ENCODE measurements at regions not wholly inside any gene's neighbourhood (a gene's known extent, or its start where the extent isn't known, plus 50 kb on each side); places are given as distances from the start of the nearest gene placed in this dataset.

- Histone ChIP-seq H3K4me1 (no peaks in the 10 kb centered on the region), H3K36me3 (no peaks in the 10 kb centered on the region), H3K4me3 (no peak overlapping the region), H4K20me1 (no peaks in the 10 kb centered on the region), H3K4me2 (no peak overlapping the region), H3K9ac (no peak overlapping the region), H3K27me3 (no peaks in the 10 kb centered on the region), H3K27ac (no peak overlapping the region), H3K9me3 (replicated peaks in 1 of 11) (peaks cover 0 to 8% (median 0%) of the 10 kb centered on the region in 11 experiments; a peak in 1 of 22 replicates)
- no peak for TF ChIP-seq Cebpa-rat (IDR thresholded peaks at IDR 0.05)
Measured at GRCh38 chr11:109726061-109726460, 304.1 kb downstream of the C11orf87 start.

- Histone ChIP-seq H3K27me3 (no peaks in the 10 kb centered on the region), H4K20me1 (no peaks in the 10 kb centered on the region), H3K9me3 (replicated peaks in 1 of 11) (peaks cover 0 to 6% (median 0%) of the 10 kb centered on the region in 11 experiments; a peak in 1 of 22 replicates), H3K27ac (no peak overlapping the region), H3K9ac (no peak overlapping the region), H3K36me3 (no peaks in the 10 kb centered on the region), H3K4me3 (no peak overlapping the region), H3K4me1 (peaks cover 0 to 12% (median 5%) of the 10 kb centered on the region in 10 experiments; a peak in 10 of 20 replicates), H3K4me2 (no peak overlapping the region)
- TF ChIP-seq Cebpa-rat (IDR thresholded peaks at IDR 0.05), result no peak
Measured at GRCh38 chr11:109728056-109728455, 306.1 kb downstream of the C11orf87 start.

GRCh38 chr11:109729761-109730160 lies 307.8 kb downstream of the C11orf87 start:
- no peak overlapping the region for H3K4me3 ChIP-seq
- peaks cover 0 to 12% (median 5%) of the 10 kb centered on the region in 10 experiments; a peak in 10 of 20 replicates for H3K4me1 ChIP-seq
- no peak overlapping the region for H3K27ac ChIP-seq
- no peak for TF ChIP-seq Cebpa-rat (IDR thresholded peaks at IDR 0.05)
- H3K36me3 ChIP-seq, result no peaks in the 10 kb centered on the region
- H4K20me1 ChIP-seq, result no peaks in the 10 kb centered on the region
- H3K9me3 ChIP-seq (replicated peaks in 1 of 11), result no peaks in the 10 kb centered on the region
- H3K27me3 ChIP-seq, result no peaks in the 10 kb centered on the region
- no peak overlapping the region for H3K9ac ChIP-seq
- H3K4me2 ChIP-seq, result no peak overlapping the region

DNA sequence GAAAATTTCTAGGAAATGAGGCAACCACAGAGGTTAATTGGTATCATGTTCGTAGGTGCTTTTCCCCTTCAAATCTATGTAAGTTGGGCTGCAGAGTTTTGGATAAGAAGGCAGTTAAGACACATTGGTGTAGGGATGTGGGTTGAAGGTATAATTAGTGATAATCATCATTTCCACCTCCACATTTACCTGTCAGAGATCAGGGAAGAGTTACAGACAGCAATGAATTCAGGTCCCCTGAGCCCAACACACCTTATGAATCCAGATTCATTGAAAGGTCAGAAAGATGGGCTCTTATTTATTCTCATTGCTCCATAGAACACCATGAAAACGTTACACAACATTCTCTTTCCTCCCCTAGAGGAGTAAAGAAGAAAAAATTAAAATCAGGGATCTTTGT lies 308.7 kb downstream of the C11orf87 start:
- no peak overlapping the region for H3K4me2 ChIP-seq
- no peaks in the 10 kb centered on the region for H3K9me3 ChIP-seq (replicated peaks in 1 of 11)
- TF ChIP-seq Cebpa-rat (IDR thresholded peaks at IDR 0.05), result no peak
- no peak overlapping the region for H3K4me3 ChIP-seq
- H3K27me3 ChIP-seq, result no peaks in the 10 kb centered on the region
- no peaks in the 10 kb centered on the region for H3K36me3 ChIP-seq
- H4K20me1 ChIP-seq, result no peaks in the 10 kb centered on the region
- H3K9ac ChIP-seq, result no peak overlapping the region
- H3K4me1 ChIP-seq, result peaks cover 0 to 12% (median 5%) of the 10 kb centered on the region in 10 experiments; a peak in 10 of 20 replicates
- H3K27ac ChIP-seq, result no peak overlapping the region

GRCh38 chr11:109731451-109731850 lies 309.5 kb downstream of the C11orf87 start:
- Histone ChIP-seq H4K20me1 (no peaks in the 10 kb centered on the region), H3K4me1 (peaks cover 0 to 12% (median 5%) of the 10 kb centered on the region in 10 experiments; a peak in 10 of 20 replicates), H3K9me3 (replicated peaks in 1 of 11) (no peaks in the 10 kb centered on the region), H3K36me3 (no peaks in the 10 kb centered on the region), H3K27ac (no peak overlapping the region), H3K4me2 (peak overlapping the region in 3 of 11 experiments; percentile 7 to 53 (median 18); a peak in 5 of 22 replicates), H3K27me3 (no peaks in the 10 kb centered on the region), H3K9ac (no peak overlapping the region), H3K4me3 (no peak overlapping the region)
- TF ChIP-seq Cebpa-rat (IDR thresholded peaks at IDR 0.05), result no peak

- no peaks in the 10 kb centered on the region for H3K36me3 ChIP-seq
- H3K9me3 ChIP-seq (replicated peaks in 1 of 11), result no peaks in the 10 kb centered on the region
- H3K27ac ChIP-seq, result no peak overlapping the region
- peaks cover 0 to 16% (median 5%) of the 10 kb centered on the region in 10 experiments; a peak in 10 of 20 replicates for H3K4me1 ChIP-seq
- no peak overlapping the region for H3K4me2 ChIP-seq
- no peak for TF ChIP-seq Cebpa-rat (IDR thresholded peaks at IDR 0.05)
- H3K4me3 ChIP-seq, result no peak overlapping the region
- H3K27me3 ChIP-seq, result no peaks in the 10 kb centered on the region
- no peaks in the 10 kb centered on the region for H4K20me1 ChIP-seq
- H3K9ac ChIP-seq, result no peak overlapping the region
Measured at GRCh38 chr11:109733245-109733644, 311.3 kb downstream of the C11orf87 start.

DNA sequence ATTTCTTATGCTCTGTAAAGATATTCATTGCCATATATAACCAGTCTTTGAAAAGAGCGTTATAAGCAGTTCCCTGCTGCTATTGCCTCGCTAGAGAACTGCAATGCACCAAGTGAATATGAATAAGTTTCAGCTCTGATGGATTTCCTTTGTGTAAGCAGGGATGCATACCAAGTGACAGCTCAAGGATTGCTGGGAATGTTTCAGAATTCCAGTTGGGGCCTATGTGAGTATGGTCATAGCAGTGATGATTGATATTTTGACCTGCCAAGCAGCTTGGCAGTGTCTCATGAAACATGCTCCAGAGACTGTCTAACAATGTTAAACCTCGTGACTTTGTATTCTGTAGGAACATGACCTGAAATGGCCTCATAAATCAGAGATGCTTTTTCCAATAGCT lies 312.6 kb downstream of the C11orf87 start:
- peaks cover 0 to 29% (median 5%) of the 10 kb centered on the region in 10 experiments; a peak in 10 of 20 replicates for H3K4me1 ChIP-seq
- no peaks in the 10 kb centered on the region for H3K36me3 ChIP-seq
- no peak overlapping the region for H3K4me2 ChIP-seq
- H4K20me1 ChIP-seq, result no peaks in the 10 kb centered on the region
- H3K27me3 ChIP-seq, result no peaks in the 10 kb centered on the region
- no peak for TF ChIP-seq Cebpa-rat (IDR thresholded peaks at IDR 0.05)
- H3K4me3 ChIP-seq, result no peak overlapping the region
- H3K9me3 ChIP-seq (replicated peaks in 1 of 11), result no peaks in the 10 kb centered on the region
- H3K9ac ChIP-seq, result no peak overlapping the region
- no peak overlapping the region for H3K27ac ChIP-seq

- Histone ChIP-seq H3K4me3 (no peak overlapping the region), H3K9ac (no peak overlapping the region), H3K36me3 (no peaks in the 10 kb centered on the region), H3K4me2 (no peak overlapping the region), H3K27me3 (no peaks in the 10 kb centered on the region), H3K27ac (no peak overlapping the region), H4K20me1 (no peaks in the 10 kb centered on the region), H3K4me1 (peaks cover 0 to 35% (median 5%) of the 10 kb centered on the region in 10 experiments; a peak in 10 of 20 replicates), H3K9me3 (replicated peaks in 1 of 11) (no peaks in the 10 kb centered on the region)
- no peak for TF ChIP-seq Cebpa-rat (IDR thresholded peaks at IDR 0.05)
Measured at GRCh38 chr11:109735128-109735527, 313.1 kb downstream of the C11orf87 start.

- no peaks in the 10 kb centered on the region for H3K36me3 ChIP-seq
- peak overlapping the region in 4 of 11 experiments; percentile 15 to 66 (median 60); a peak in 8 of 22 replicates for H3K4me2 ChIP-seq
- no peak overlapping the region for H3K4me3 ChIP-seq
- peaks cover 0 to 37% (median 0%) of the 10 kb centered on the region in 10 experiments; a peak in 6 of 20 replicates for H3K4me1 ChIP-seq
- peak overlapping the region in 1 of 11 experiments; percentile 15; a peak in 1 of 22 replicates for H3K27ac ChIP-seq
- no peaks in the 10 kb centered on the region for H4K20me1 ChIP-seq
- no peaks in the 10 kb centered on the region for H3K9me3 ChIP-seq (replicated peaks in 1 of 11)
- TF ChIP-seq Cebpa-rat (IDR thresholded peaks at IDR 0.05), result no peak
- no peaks in the 10 kb centered on the region for H3K27me3 ChIP-seq
- H3K9ac ChIP-seq, result no peak overlapping the region
Measured at GRCh38 chr11:109739379-109739778, 317.4 kb downstream of the C11orf87 start.

DNA sequence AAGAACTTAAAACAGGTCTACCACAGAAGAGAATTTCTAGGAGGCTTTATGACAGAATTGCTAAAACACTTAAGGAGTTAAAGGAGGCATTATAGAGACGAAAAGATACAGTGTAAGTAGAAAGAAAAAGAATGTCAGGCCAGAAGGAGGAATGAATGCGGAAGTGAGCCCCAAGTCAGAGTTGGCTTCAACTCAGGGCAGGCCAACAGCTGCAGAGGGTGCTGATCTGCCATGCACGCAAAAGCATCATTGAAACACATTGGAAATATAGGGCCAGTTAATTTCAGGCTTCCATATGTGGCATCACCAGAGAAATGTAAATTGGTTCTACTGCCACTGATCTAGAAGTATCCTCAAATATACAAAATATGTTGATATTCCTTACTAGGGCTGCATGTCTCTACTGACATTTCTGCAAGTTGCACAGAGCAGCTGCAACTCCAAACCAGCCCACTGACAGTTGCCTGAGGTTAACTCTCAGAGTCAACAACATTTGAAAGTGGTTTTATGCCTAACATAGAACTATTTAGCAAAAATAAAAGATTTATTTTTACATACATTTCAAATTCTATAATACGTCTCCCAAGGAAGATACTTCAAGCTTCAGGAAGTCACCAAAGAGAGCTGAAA lies 324.1 kb downstream of the C11orf87 start:
- TF ChIP-seq Cebpa-rat (IDR thresholded peaks at IDR 0.05), result no peak
- Histone ChIP-seq H4K20me1 (no peaks in the 10 kb centered on the region), H3K9ac (no peak overlapping the region), H3K27ac (peak overlapping the region in 3 of 11 experiments; percentile 5 to 76 (median 66); a peak in 3 of 22 replicates), H3K4me2 (peak overlapping the region in 8 of 11 experiments; percentile 4 to 95 (median 80); a peak in 12 of 22 replicates), H3K4me1 (peaks cover 8 to 73% (median 53%) of the 10 kb centered on the region in 10 experiments; a peak in 17 of 20 replicates), H3K9me3 (replicated peaks in 1 of 11) (peaks cover 0 to 7% (median 0%) of the 10 kb centered on the region in 11 experiments; a peak in 1 of 22 replicates), H3K36me3 (no peaks in the 10 kb centered on the region), H3K4me3 (no peak overlapping the region), H3K27me3 (no peaks in the 10 kb centered on the region)
